Myocyte (in vitro differentiated cells): ENCODE measurements at regions not wholly inside any gene's neighbourhood (a gene's known extent, or its start where the extent isn't known, plus 50 kb on each side); places are given as distances from the start of the nearest gene placed in this dataset.
"Not testable (repeated sequence)": the region's sequence is repeated elsewhere in the genome, so short reads cannot be mapped to it uniquely, and the experiment has no call there.

Source experiments
- DNase-seq: peaks from one replicate; pipeline ENCODE4 v3.0.0-alpha.2; 2012; ENCODE audit warnings: low read depth

- DNase-seq: no peak
Observed at GRCh38 chr6:51213811-51214210, 395.1 kb downstream of the TFAP2B start.

GRCh38 chr6:51214442-51214841, 395.8 kb downstream of the TFAP2B start:
- no peak for DNase-seq

- no peak for DNase-seq
Observed at GRCh38 chr6:51218181-51218580, 399.5 kb downstream of the TFAP2B start.

- not testable (repeated sequence) for DNase-seq
Observed at GRCh38 chr6:51224580-51225240, 406.0 kb downstream of the TFAP2B start.

- DNase-seq: no peak
Observed at GRCh38 chr6:51241376-51241775, 422.7 kb downstream of the TFAP2B start.

GRCh38 chr6:51249798-51250197, 431.1 kb downstream of the TFAP2B start:
- DNase-seq: no peak

GRCh38 chr6:51250317-51250716, 431.6 kb downstream of the TFAP2B start:
- no peak for DNase-seq

GRCh38 chr6:51257938-51258337, 439.3 kb downstream of the TFAP2B start:
- DNase-seq: no peak

GRCh38 chr6:51260003-51260402, 441.3 kb downstream of the TFAP2B start:
- DNase-seq: no peak

GRCh38 chr6:51261691-51262090, 443.0 kb downstream of the TFAP2B start:
- no peak for DNase-seq

- no peak for DNase-seq
Observed at GRCh38 chr6:51265426-51265825, 446.8 kb downstream of the TFAP2B start.

GRCh38 chr6:51266604-51267003, 447.9 kb downstream of the TFAP2B start:
- no peak for DNase-seq

GRCh38 chr6:51268666-51269065, 450.0 kb downstream of the TFAP2B start:
- DNase-seq: no peak

- no peak for DNase-seq
Observed at GRCh38 chr6:51269876-51270275, 451.2 kb downstream of the TFAP2B start.

- DNase-seq: no peak
Observed at GRCh38 chr6:51271615-51272014, 452.9 kb downstream of the TFAP2B start.

GRCh38 chr6:51273228-51273961, 454.7 kb downstream of the TFAP2B start:
- DNase-seq: no peak

GRCh38 chr6:51277474-51277873, 458.8 kb downstream of the TFAP2B start:
- no peak for DNase-seq

- DNase-seq: no peak
Observed at GRCh38 chr6:51282026-51282425, 463.4 kb downstream of the TFAP2B start.

GRCh38 chr6:51283723-51284355, 465.2 kb downstream of the TFAP2B start:
- DNase-seq: no peak

GRCh38 chr6:51285876-51286275, 467.2 kb downstream of the TFAP2B start:
- DNase-seq: no peak

GRCh38 chr6:51289041-51289440, 470.4 kb downstream of the TFAP2B start:
- DNase-seq: no peak

- DNase-seq: no peak
Observed at GRCh38 chr6:51292659-51293058, 474.0 kb downstream of the TFAP2B start.
